Activated T-helper 1 cell treated with anti-CD3 and anti-CD28 coated beads, Interleukin-12 subunit alpha, Interleukin-12 subunit beta, Interleukin-2, Interleukin-4 antibody, amounts not matched to agents 30 ng/mL and 10 ng/mL and 1 ng/mL, durations not matched to agents 14 hours and 24 hours and 36 hours (primary cell): ENCODE measurements at regions not wholly inside any gene's neighbourhood (a gene's known extent, or its start where the extent isn't known, plus 50 kb on each side); places are given as distances from the start of the nearest gene placed in this dataset.
"Not testable (repeated sequence)": the region's sequence is repeated elsewhere in the genome, so short reads cannot be mapped to it uniquely, and the experiment has no call there.

Source experiments
- DNase-seq: peaks from one replicate; pipeline ENCODE4 v3.0.0; 2021; ENCODE audit warnings: low spot score
- H3K27ac Mint-ChIP-seq: one replicate; pipeline ENCODE4 v1.8.0; 2021; ENCODE audit warnings: mild to moderate bottlenecking, mixed read lengths
- H3K27me3 Mint-ChIP-seq: one replicate; pipeline ENCODE4 v1.8.0; 2022; ENCODE audit warnings: mild to moderate bottlenecking, moderate library complexity, mixed read lengths; ENCODE audit not compliant: insufficient read depth
- H3K36me3 Mint-ChIP-seq: one replicate; pipeline ENCODE4 v1.8.0; 2021; ENCODE audit warnings: low read depth, mixed read lengths
- H3K4me1 Mint-ChIP-seq: one replicate; pipeline ENCODE4 v1.8.0; 2021; ENCODE audit warnings: low read depth, mixed read lengths
- H3K4me3 Mint-ChIP-seq: one replicate; pipeline ENCODE4 v1.8.0; 2021; ENCODE audit warnings: mild to moderate bottlenecking, moderate library complexity, mixed read lengths
- H3K9me3 Mint-ChIP-seq: one replicate; pipeline ENCODE4 v1.8.0; 2021; ENCODE audit warnings: mixed read lengths
- intact Hi-C: fragments of 100-400 bp; cut with micrococcal nuclease; formaldehyde crosslinking; loops from one replicate; pipeline ENCODE4 v1.15.1; 2024

DNA sequence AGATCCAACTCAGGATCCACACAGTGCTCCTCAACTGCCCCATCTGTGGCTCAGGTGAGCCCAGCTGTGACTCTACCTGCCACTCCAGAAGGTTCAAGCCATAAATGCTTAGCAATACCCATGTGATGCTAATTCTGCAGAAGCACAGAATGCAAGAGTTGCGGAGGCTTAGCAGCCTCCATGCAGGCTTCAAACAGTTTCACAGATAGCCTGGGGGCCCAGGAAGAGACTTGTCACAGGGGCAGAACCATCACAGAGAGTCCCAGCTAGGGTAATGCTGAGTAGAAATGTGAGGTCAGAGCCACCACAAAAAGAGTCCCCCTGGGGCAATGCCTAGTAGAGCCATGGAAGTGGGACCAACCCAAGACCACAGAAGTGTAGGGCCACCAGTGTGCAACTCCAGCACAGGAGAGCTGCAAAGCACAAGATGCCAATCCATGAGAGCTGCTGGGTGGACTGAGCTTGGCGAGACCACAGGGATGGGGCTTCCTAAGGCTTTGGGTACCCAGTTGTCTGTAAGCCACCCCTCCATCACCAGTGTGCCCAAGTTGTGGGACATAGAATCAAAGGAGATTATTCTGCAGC, 283.9 kb downstream of the UBE3D start:
- H3K27me3 Mint-ChIP-seq, result no peaks in the 10 kb centered on the region
- no peak for DNase-seq
- H3K9me3 Mint-ChIP-seq, result no peaks in the 10 kb centered on the region

DNA sequence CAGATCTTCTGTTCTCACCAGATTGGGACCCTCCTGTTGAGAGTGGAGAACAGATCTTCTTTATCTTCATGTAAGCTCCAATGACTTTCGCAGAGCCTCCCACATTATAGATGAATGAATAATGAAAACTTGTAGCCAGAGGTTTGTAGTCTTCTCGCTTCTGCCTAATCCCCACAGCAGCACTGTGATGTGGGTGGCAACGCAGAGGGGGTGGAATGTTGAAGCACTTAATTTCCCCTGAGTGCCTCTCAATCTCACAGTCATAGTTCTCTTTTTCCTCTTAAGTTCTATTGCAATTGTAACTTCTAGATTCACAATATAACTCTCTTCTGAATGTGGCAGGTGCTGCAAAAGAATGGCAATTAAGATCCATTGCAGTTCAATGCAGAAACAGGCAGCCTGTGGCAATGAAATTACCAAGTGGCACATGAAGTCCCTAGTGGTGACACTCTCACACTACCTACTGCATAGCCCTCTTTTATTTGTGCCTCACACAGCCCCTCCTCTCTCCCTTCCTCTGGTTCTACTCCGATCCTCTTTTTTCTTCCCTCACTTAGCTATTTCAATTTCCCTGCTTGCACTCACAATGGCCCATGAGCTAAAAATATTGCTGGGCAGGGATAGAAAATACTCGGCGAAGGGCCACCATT, 281.9 kb downstream of the UBE3D start:
- Mint-ChIP-seq H3K9me3 (no peaks in the 10 kb centered on the region), H3K4me3 (no peak overlapping the region), H3K4me1 (no peaks in the 10 kb centered on the region), H3K36me3 (no peaks in the 10 kb centered on the region), H3K27me3 (no peaks in the 10 kb centered on the region), H3K27ac (no peak overlapping the region)
- intact Hi-C loops, result no loop called here
- DNase-seq, result no peak

More for the DNA sequence above, 283.9 kb downstream of the UBE3D start:
- Mint-ChIP-seq H3K36me3 (no peaks in the 10 kb centered on the region), H3K4me3 (no peak overlapping the region), H3K27ac (no peak overlapping the region), H3K4me1 (no peaks in the 10 kb centered on the region)
- intact Hi-C loops, result no loop called here

GRCh38 chr6:82785206-82785605, 280.4 kb downstream of the UBE3D start:
- H3K27me3 Mint-ChIP-seq, result no peaks in the 10 kb centered on the region
- H3K4me1 Mint-ChIP-seq, result no peaks in the 10 kb centered on the region
- H3K9me3 Mint-ChIP-seq, result no peaks in the 10 kb centered on the region
- H3K4me3 Mint-ChIP-seq, result no peak overlapping the region
- no peaks in the 10 kb centered on the region for H3K36me3 Mint-ChIP-seq
- no peak overlapping the region for H3K27ac Mint-ChIP-seq
- intact Hi-C loops, result no loop called here
- no peak for DNase-seq

DNA sequence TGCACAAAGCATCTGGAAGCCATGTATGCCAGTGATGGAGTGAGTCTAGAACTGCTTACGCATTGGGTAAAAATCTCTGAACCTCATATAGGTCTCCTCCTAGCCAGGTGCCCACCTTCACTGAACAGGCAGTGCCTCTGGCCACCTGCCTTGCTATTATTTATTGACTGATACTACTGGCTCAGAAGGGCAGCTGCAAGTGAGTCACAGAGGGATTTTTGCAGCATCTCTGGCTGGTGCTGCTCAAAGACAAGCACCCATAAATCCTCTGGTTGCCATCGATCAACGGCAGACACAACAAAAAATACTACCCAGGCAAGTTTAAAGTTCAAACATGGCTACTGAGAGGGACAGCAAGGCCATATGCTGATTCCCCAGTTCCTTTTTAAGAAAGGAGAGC, 279.4 kb downstream of the UBE3D start:
- no peak overlapping the region for H3K27ac Mint-ChIP-seq
- no peak for DNase-seq
- no peaks in the 10 kb centered on the region for H3K36me3 Mint-ChIP-seq
- intact Hi-C loops, result no loop called here
- H3K27me3 Mint-ChIP-seq, result no peaks in the 10 kb centered on the region
- no peaks in the 10 kb centered on the region for H3K9me3 Mint-ChIP-seq
- H3K4me3 Mint-ChIP-seq, result no peak overlapping the region
- no peaks in the 10 kb centered on the region for H3K4me1 Mint-ChIP-seq

GRCh38 chr6:82795940-82796339, 269.7 kb downstream of the UBE3D start:
- DNase-seq, result no peak
- Mint-ChIP-seq H3K4me1 (no peaks in the 10 kb centered on the region), H3K27ac (no peak overlapping the region), H3K9me3 (no peaks in the 10 kb centered on the region), H3K4me3 (no peak overlapping the region), H3K36me3 (no peaks in the 10 kb centered on the region), H3K27me3 (no peaks in the 10 kb centered on the region)
- intact Hi-C loops, result no loop called here

- intact Hi-C loops, result no loop called here
- Mint-ChIP-seq H3K27ac (no peak overlapping the region), H3K4me3 (no peak overlapping the region), H3K9me3 (no peaks in the 10 kb centered on the region), H3K36me3 (no peaks in the 10 kb centered on the region), H3K27me3 (no peaks in the 10 kb centered on the region), H3K4me1 (no peaks in the 10 kb centered on the region)
- no peak for DNase-seq
Observed at GRCh38 chr6:82801083-82801482, 264.6 kb downstream of the UBE3D start.

GRCh38 chr6:82816243-82816642, 249.4 kb downstream of the UBE3D start:
- DNase-seq, intact Hi-C loops, H3K36me3 Mint-ChIP-seq, H3K27ac Mint-ChIP-seq, H3K4me1 Mint-ChIP-seq, H3K4me3 Mint-ChIP-seq, H3K27me3 Mint-ChIP-seq, H3K9me3 Mint-ChIP-seq: not testable (repeated sequence)

- DNase-seq, result no peak
- no peak overlapping the region for H3K27ac Mint-ChIP-seq
- no peaks in the 10 kb centered on the region for H3K9me3 Mint-ChIP-seq
- H3K4me3 Mint-ChIP-seq, result no peak overlapping the region
- H3K4me1 Mint-ChIP-seq, result no peaks in the 10 kb centered on the region
- intact Hi-C loops, result no loop called here
- no peaks in the 10 kb centered on the region for H3K36me3 Mint-ChIP-seq
- H3K27me3 Mint-ChIP-seq, result no peaks in the 10 kb centered on the region
Observed at GRCh38 chr6:82818727-82819126, 246.9 kb downstream of the UBE3D start.

GRCh38 chr6:82823361-82823760, 242.3 kb downstream of the UBE3D start:
- H3K4me1 Mint-ChIP-seq, result no peaks in the 10 kb centered on the region
- no peaks in the 10 kb centered on the region for H3K27me3 Mint-ChIP-seq
- intact Hi-C loops, result no loop called here
- H3K27ac Mint-ChIP-seq, result no peak overlapping the region
- no peaks in the 10 kb centered on the region for H3K36me3 Mint-ChIP-seq
- no peak overlapping the region for H3K4me3 Mint-ChIP-seq
- no peaks in the 10 kb centered on the region for H3K9me3 Mint-ChIP-seq
- no peak for DNase-seq

GRCh38 chr6:82832811-82833210, 232.8 kb downstream of the UBE3D start:
- no peaks in the 10 kb centered on the region for H3K36me3 Mint-ChIP-seq
- H3K9me3 Mint-ChIP-seq, result no peaks in the 10 kb centered on the region
- intact Hi-C loops, result no loop called here
- H3K27ac Mint-ChIP-seq, result no peak overlapping the region
- no peak overlapping the region for H3K4me3 Mint-ChIP-seq
- DNase-seq, result no peak
- no peaks in the 10 kb centered on the region for H3K27me3 Mint-ChIP-seq
- H3K4me1 Mint-ChIP-seq, result no peaks in the 10 kb centered on the region

- Mint-ChIP-seq H3K27ac (no peak overlapping the region), H3K4me3 (no peak overlapping the region), H3K9me3 (no peaks in the 10 kb centered on the region), H3K36me3 (no peaks in the 10 kb centered on the region), H3K4me1 (no peaks in the 10 kb centered on the region), H3K27me3 (no peaks in the 10 kb centered on the region)
- no peak for DNase-seq
- intact Hi-C loops, result no loop called here
Observed at GRCh38 chr6:82833481-82833880, 232.2 kb downstream of the UBE3D start.

GRCh38 chr6:82836022-82836575, 229.5 kb downstream of the UBE3D start:
- H3K27ac Mint-ChIP-seq, result no peak overlapping the region
- intact Hi-C loops, result no loop called here
- H3K4me1 Mint-ChIP-seq, result no peaks in the 10 kb centered on the region
- no peak overlapping the region for H3K4me3 Mint-ChIP-seq
- H3K27me3 Mint-ChIP-seq, result peaks cover 1% of the 10 kb centered on the region
- no peaks in the 10 kb centered on the region for H3K36me3 Mint-ChIP-seq
- no peaks in the 10 kb centered on the region for H3K9me3 Mint-ChIP-seq
- no peak for DNase-seq

DNA sequence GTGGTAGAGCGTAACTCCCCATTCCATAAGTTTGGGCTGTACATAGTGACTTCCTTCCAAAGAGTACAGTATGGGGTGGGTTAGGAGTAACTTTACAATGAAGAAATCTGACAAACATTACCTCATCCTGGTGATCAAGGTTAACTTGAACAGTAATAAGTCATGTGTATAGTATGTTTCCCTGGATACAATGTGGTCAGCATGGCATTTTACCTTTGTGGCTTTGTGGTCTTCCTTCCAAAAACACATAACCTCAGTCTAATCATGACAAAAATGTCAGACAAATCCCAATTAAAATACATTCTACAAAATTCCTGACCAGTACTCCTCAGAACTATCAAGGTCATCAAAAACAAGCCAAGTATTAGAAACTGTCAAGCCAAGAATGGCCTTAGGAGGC, 225.1 kb downstream of the UBE3D start:
- H3K4me1 Mint-ChIP-seq, result no peaks in the 10 kb centered on the region

DNA sequence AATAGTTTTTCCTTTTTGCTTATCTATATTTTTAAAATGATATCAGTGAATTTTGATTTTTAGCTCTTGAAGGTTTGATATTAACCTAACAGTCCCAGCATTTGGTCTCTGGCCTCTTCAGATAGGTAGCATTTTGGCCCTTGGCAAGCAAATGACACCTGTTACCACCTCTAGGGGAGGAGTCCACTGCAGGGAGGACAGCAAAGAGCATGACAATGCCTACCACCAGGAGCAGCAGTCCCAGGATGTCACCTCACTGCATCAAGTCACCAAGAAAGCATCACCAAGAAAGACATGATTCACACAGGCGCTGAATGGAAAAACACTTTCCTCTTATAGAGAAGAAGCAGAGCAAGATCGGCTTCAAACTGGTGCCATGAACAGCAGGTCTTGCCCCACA, 224.3 kb downstream of the UBE3D start:
- intact Hi-C loops, result no loop called here
- Mint-ChIP-seq H3K27ac (no peak overlapping the region), H3K9me3 (no peaks in the 10 kb centered on the region), H3K27me3 (peaks cover 3% of the 10 kb centered on the region), H3K36me3 (no peaks in the 10 kb centered on the region), H3K4me1 (no peaks in the 10 kb centered on the region), H3K4me3 (no peak overlapping the region)
- no peak for DNase-seq

More for the DNA sequence above, 225.1 kb downstream of the UBE3D start:
- intact Hi-C loops, result no loop called here
- DNase-seq, result no peak
- Mint-ChIP-seq H3K9me3 (no peaks in the 10 kb centered on the region), H3K36me3 (no peaks in the 10 kb centered on the region), H3K27ac (no peak overlapping the region), H3K27me3 (peaks cover 3% of the 10 kb centered on the region), H3K4me3 (no peak overlapping the region)
